Spleen (tissue), 7 donors: ENCODE measurements at regions not wholly inside any gene's neighbourhood (a gene's known extent, or its start where the extent isn't known, plus 50 kb on each side); places are given as distances from the start of the nearest gene placed in this dataset.
A peak's percentile ranks its signal among the peaks of the same experiment; 100 is the strongest.

Source experiments
- CTCF ChIP-seq, 11 experiments: fragments of 200-600 bp in 7 of 11; fragments of 450-650 bp in 4 of 11; sonication (generic) in 4 of 11; IDR thresholded peaks in 8 of 11; conservative IDR thresholded peaks in 3 of 11; 1 replicate in 7 of 11; 2 replicates in 4 of 11; pipeline versions ENCODE4 v1.4.0 to v1.8.0; 2016 to 2021; ENCODE audit warnings: antibody characterized with exemption in 11 of 11, inconsistent platforms in 4 of 11, mild to moderate bottlenecking in 1 of 11
- POLR2A ChIP-seq, 3 donors: fragments of 450-650 bp; IDR thresholded peaks; one replicate each; pipeline ENCODE4 v1.5.1; 2017; ENCODE audit warnings: antibody characterized with exemption in 3 of 3, mild to moderate bottlenecking in 1 of 3
- POLR2AphosphoS5 ChIP-seq, 3 donors: sonication (generic); formaldehyde crosslinking; IDR thresholded peaks; one replicate each; pipeline ENCODE4 v1.5.1; 2017; ENCODE audit warnings: antibody characterized with exemption in 3 of 3
- donor health status: DM: no; HTN: no; CAD: no; lungs with moderate emphysema.
- donor health status: DM: no; HTN: no; CAD: no.
- donor health status: DM: no; HTN: no; CAD: no.

GRCh38 chr21:25350056-25350455, 257.2 kb downstream of the MRPL39 start:
- peak in 1 of 11 experiments; percentile 15 for TF ChIP-seq CTCF (IDR thresholded peaks at IDR 0.05 in 8 of 11, conservative IDR thresholded peaks at IDR 0.05 in 3 of 11)
- TF ChIP-seq POLR2A (IDR thresholded peaks at IDR 0.05): no peak
- TF ChIP-seq POLR2AphosphoS5 (IDR thresholded peaks at IDR 0.05): no peak
